HuH-7 (cell line): ENCODE measurements at regions not wholly inside any gene's neighbourhood (a gene's known extent, or its start where the extent isn't known, plus 50 kb on each side); places are given as distances from the start of the nearest gene placed in this dataset.
A peak's percentile ranks its signal among the peaks of the same experiment; 100 is the strongest.

Experiments
- DNase-seq: peaks from one replicate; pipeline ENCODE4 v3.0.0; 2011; ENCODE audit warnings: low spot score

- DNase-seq: no peak
Observed at GRCh38 chr11:19519912-19520641, 192.6 kb upstream of the NAV2 start.

- DNase-seq: no peak
Observed at GRCh38 chr11:19519353-19519752, 193.3 kb upstream of the NAV2 start.

- DNase-seq: no peak
Observed at GRCh38 chr11:19513253-19513652, 199.4 kb upstream of the NAV2 start.

- no peak for DNase-seq
Observed at GRCh38 chr11:19512618-19513017, 200.0 kb upstream of the NAV2 start.

- no peak for DNase-seq
Observed at GRCh38 chr11:19511413-19512183, 201.0 kb upstream of the NAV2 start.

GRCh38 chr11:19511066-19511412 lies 201.6 kb upstream of the NAV2 start:
- DNase-seq: no peak

GRCh38 chr11:19510468-19510867 lies 202.2 kb upstream of the NAV2 start:
- no peak for DNase-seq

GRCh38 chr11:19509215-19509614 lies 203.4 kb upstream of the NAV2 start:
- no peak for DNase-seq

- peak; percentile 44 for DNase-seq
Observed at GRCh38 chr11:19508165-19508564, 204.5 kb upstream of the NAV2 start.

- no peak for DNase-seq
Observed at GRCh38 chr11:19506816-19507486, 205.7 kb upstream of the NAV2 start.

GRCh38 chr11:19502691-19503253 lies 209.9 kb upstream of the NAV2 start:
- DNase-seq: no peak

- DNase-seq: no peak
Observed at GRCh38 chr11:19501631-19502030, 211.0 kb upstream of the NAV2 start.

- DNase-seq: no peak
Observed at GRCh38 chr11:19499999-19500398, 212.6 kb upstream of the NAV2 start.

- DNase-seq: no peak
Observed at GRCh38 chr11:19499026-19499669, 213.5 kb upstream of the NAV2 start.

- no peak for DNase-seq
Observed at GRCh38 chr11:19493446-19494213, 219.0 kb upstream of the NAV2 start.

- no peak for DNase-seq
Observed at GRCh38 chr11:19482319-19483100, 230.1 kb upstream of the NAV2 start.

GRCh38 chr11:19480540-19480939 lies 232.1 kb upstream of the NAV2 start:
- DNase-seq: no peak

GRCh38 chr11:19478891-19479290 lies 233.7 kb upstream of the NAV2 start:
- DNase-seq: no peak

- DNase-seq: no peak
Observed at GRCh38 chr11:19474954-19475721, 234.4 kb upstream of the E2F8 start.

- DNase-seq: no peak
Observed at GRCh38 chr11:19474211-19474610, 233.5 kb upstream of the E2F8 start.
